ENCODE measurements at regions not wholly inside any gene's neighbourhood (a gene's known extent, or its start where the extent isn't known, plus 50 kb on each side); places are given as distances from the start of the nearest gene placed in this dataset.

DNA sequence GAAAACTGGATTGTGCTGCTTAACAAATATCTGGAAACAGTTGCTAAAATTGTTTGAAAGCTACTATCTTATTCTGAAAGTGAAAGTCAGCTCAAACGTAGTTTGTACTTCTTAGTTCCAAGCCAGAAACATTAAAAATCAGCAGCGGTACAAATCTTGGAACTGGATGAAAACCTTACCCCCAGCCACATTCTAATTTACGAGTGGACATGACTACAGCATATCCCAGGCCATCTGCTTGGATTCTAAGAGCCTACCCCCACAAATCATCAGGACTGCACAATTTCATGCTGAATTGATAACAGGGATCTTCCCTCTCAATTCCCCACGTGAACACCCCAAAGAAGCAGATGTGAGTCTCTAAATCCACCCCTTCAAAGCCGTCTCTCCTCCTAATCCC lies 158.7 kb upstream of the NCKAP5 start:
- TF ChIP-seq, protein P1, sequence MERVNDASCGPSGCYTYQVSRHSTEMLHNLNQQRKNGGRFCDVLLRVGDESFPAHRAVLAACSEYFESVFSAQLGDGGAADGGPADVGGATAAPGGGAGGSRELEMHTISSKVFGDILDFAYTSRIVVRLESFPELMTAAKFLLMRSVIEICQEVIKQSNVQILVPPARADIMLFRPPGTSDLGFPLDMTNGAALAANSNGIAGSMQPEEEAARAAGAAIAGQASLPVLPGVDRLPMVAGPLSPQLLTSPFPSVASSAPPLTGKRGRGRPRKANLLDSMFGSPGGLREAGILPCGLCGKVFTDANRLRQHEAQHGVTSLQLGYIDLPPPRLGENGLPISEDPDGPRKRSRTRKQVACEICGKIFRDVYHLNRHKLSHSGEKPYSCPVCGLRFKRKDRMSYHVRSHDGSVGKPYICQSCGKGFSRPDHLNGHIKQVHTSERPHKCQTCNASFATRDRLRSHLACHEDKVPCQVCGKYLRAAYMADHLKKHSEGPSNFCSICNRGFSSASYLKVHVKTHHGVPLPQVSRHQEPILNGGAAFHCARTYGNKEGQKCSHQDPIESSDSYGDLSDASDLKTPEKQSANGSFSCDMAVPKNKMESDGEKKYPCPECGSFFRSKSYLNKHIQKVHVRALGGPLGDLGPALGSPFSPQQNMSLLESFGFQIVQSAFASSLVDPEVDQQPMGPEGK (CRISPR knock-in tag; IDR thresholded peaks at IDR 0.05; ENCODE audit: borderline replicate concordance), result no peak
- no peak for TF ChIP-seq PPARA (CRISPR knock-in tag; IDR thresholded peaks at IDR 0.05; ENCODE audit: borderline replicate concordance)
- no peak for TF ChIP-seq RARB (CRISPR knock-in tag; IDR thresholded peaks at IDR 0.05)
- no peak for TF ChIP-seq ZFP30 (CRISPR knock-in tag; IDR thresholded peaks at IDR 0.05)
- no peak for TF ChIP-seq POU6F1 (CRISPR knock-in tag; IDR thresholded peaks at IDR 0.05; ENCODE audit: borderline replicate concordance, low read depth)
- TF ChIP-seq OSR1 (CRISPR knock-in tag; IDR thresholded peaks at IDR 0.05), result no peak
- TF ChIP-seq ZFP3 (CRISPR knock-in tag; IDR thresholded peaks at IDR 0.05), result no peak
- no peak for TF ChIP-seq ESRRG (CRISPR knock-in tag; IDR thresholded peaks at IDR 0.05)
- no peak for TF ChIP-seq ZNF565 (CRISPR knock-in tag; conservative IDR thresholded peaks at IDR 0.05; ENCODE audit: low read depth)
- TF ChIP-seq CREB5 (CRISPR knock-in tag; IDR thresholded peaks at IDR 0.05; ENCODE audit: low read depth), result no peak
- no peak for TF ChIP-seq CSRNP3 (CRISPR knock-in tag; IDR thresholded peaks at IDR 0.05)
- TF ChIP-seq ZC3H10 (CRISPR knock-in tag; IDR thresholded peaks at IDR 0.05), result no peak
- TF ChIP-seq ARNTL (CRISPR knock-in tag; IDR thresholded peaks at IDR 0.05; ENCODE audit: borderline replicate concordance, low read depth), result no peak

Data from SK-N-SH treated with all-trans-retinoic acid at 6 μM for 48 hours (cell line).